NT2/D1 (cell line): ENCODE measurements at regions not wholly inside any gene's neighbourhood (a gene's known extent, or its start where the extent isn't known, plus 50 kb on each side); places are given as distances from the start of the nearest gene placed in this dataset.

Source experiments
- SUZ12 ChIP-seq: IDR thresholded peaks from 2 replicates; pipeline ENCODE4 v1.6.1; 2011; ENCODE audit not compliant: insufficient read length, insufficient read depth; ENCODE audit errors: extremely low read depth
- YY1 ChIP-seq: IDR thresholded peaks from 2 replicates; pipeline ENCODE4 v1.6.1; 2011; ENCODE audit not compliant: insufficient read length, insufficient read depth
- ZNF274 ChIP-seq: IDR thresholded peaks from 2 replicates; pipeline ENCODE4 v1.6.1; 2011; ENCODE audit warnings: mild to moderate bottlenecking, low read depth, low read length

DNA sequence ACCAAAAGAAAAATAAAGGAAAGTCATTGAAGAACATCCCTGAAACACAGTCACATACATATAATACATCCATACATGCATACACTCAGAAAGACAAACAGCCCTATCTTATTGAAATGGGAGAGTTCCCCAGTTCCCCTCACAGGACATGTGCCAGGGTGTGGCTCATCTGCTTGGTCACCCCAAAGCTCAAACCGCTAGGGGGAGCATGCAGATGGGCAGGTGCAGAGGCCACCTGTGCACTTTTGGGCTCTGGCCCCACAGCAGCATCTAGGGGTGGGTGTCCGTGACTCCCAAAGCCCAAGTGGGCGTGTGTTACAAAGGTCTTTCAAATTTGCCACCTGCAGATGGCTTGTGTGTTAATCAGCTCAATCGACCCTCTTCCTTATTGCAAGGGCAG is 75.2 kb downstream of the CMAS start:
- TF ChIP-seq ZNF274, result no peak
- TF ChIP-seq SUZ12, result no peak
- TF ChIP-seq YY1, result no peak
